OCI-LY3 (cell line): ENCODE measurements at regions not wholly inside any gene's neighbourhood (a gene's known extent, or its start where the extent isn't known, plus 50 kb on each side); places are given as distances from the start of the nearest gene placed in this dataset.

Experiments used
- H2AFZ ChIP-seq: fragments of 200-600, 300-600 bp; shearing (Covaris generic); 2 replicates; pipeline ENCODE4 v1.6.0; 2014; ENCODE audit warnings: antibody characterized with exemption, low read depth, low read length
- H3K27ac ChIP-seq: fragments of 200-600, 300-600 bp; sonication (generic); 2 replicates; pipeline ENCODE4 v1.5.1; 2014; ENCODE audit warnings: mild to moderate bottlenecking, low read length, moderate library complexity, mixed read lengths
- H3K27me3 ChIP-seq: fragments of 200-600, 300-600 bp; sonication (generic); 2 replicates; pipeline ENCODE4 v1.6.1; 2014; ENCODE audit warnings: low read depth, low read length, mixed read lengths
- H3K36me3 ChIP-seq: fragments of 200-600, 300-600 bp; sonication (generic); replicated peaks from 2 replicates; pipeline ENCODE3; 2014; ENCODE audit warnings: low read depth, low read length, mixed read lengths
- H3K4me1 ChIP-seq: fragments of 300-600, 200-600 bp; sonication (generic); 2 replicates; pipeline ENCODE4 v1.6.1; 2014; ENCODE audit warnings: low read length, mixed read lengths
- H3K4me2 ChIP-seq: fragments of 200-600, 300-600 bp; sonication (generic); 2 replicates; pipeline ENCODE4 v1.6.1; 2014; ENCODE audit warnings: low read length, mixed read lengths
- H3K4me3 ChIP-seq: fragments of 300-600, 200-600 bp; sonication (generic); 2 replicates; pipeline ENCODE4 v1.5.1; 2014; ENCODE audit warnings: antibody characterized with exemption, mild to moderate bottlenecking, low read length, moderate library complexity
- H3K79me2 ChIP-seq: fragments of 300-600, 200-600 bp; shearing (Covaris generic); 2 replicates; pipeline ENCODE4 v1.6.1; 2014; ENCODE audit warnings: mild to moderate bottlenecking, low read length, mixed read lengths
- H3K9ac ChIP-seq: fragments of 300-600, 200-600 bp; shearing (Covaris generic); 2 replicates; pipeline ENCODE4 v1.6.0; 2014; ENCODE audit warnings: mild to moderate bottlenecking, low read length, moderate library complexity
- H3K9me3 ChIP-seq: fragments of 200-600, 300-600 bp; shearing (Covaris generic); 2 replicates; pipeline ENCODE4 v1.6.1; 2014; ENCODE audit warnings: low read length, mixed read lengths; ENCODE audit not compliant: insufficient read depth
- H4K20me1 ChIP-seq: fragments of 200-600, 300-600 bp; sonication (generic); 2 replicates; pipeline ENCODE4 v1.6.1; 2016; ENCODE audit warnings: low read length, mixed read lengths; ENCODE audit not compliant: insufficient read depth
- CTCF ChIP-seq: fragments of 200-600, 300-600 bp; sonication (generic); IDR thresholded peaks from 2 replicates; pipeline ENCODE4 v1.5.1; 2014; ENCODE audit warnings: antibody characterized with exemption, low read length, low read depth
- EZH2phosphoT487 ChIP-seq: fragments of 200-600 bp; shearing (Covaris generic); IDR thresholded peaks from 2 replicates; pipeline ENCODE4 v1.6.1; 2018; ENCODE audit warnings: antibody characterized with exemption, mixed run types, low read depth

GRCh38 chr6:21537637-21538036, 55.9 kb upstream of the SOX4 start:
- Histone ChIP-seq H3K9me3 (no peaks in the 10 kb centered on the region), H3K4me1 (no peaks in the 10 kb centered on the region), H3K36me3 (no peaks in the 10 kb centered on the region), H3K27ac (no peak overlapping the region), H3K4me2 (no peak overlapping the region), H3K79me2 (no peaks in the 10 kb centered on the region), H2AFZ (no peak overlapping the region), H4K20me1 (no peaks in the 10 kb centered on the region), H3K27me3 (no peaks in the 10 kb centered on the region), H3K9ac (no peak overlapping the region), H3K4me3 (no peak overlapping the region)
- TF ChIP-seq EZH2phosphoT487 = no peak
- TF ChIP-seq CTCF = no peak

- Histone ChIP-seq H3K27me3 (no peaks in the 10 kb centered on the region), H3K4me1 (no peaks in the 10 kb centered on the region), H3K4me3 (no peak overlapping the region), H4K20me1 (no peaks in the 10 kb centered on the region), H3K9ac (no peak overlapping the region), H3K27ac (no peak overlapping the region), H3K36me3 (no peaks in the 10 kb centered on the region), H3K9me3 (no peaks in the 10 kb centered on the region), H2AFZ (0 out of 2 replicates have a peak overlapping the region, but pooled peaks have one; percentile 30), H3K79me2 (no peaks in the 10 kb centered on the region), H3K4me2 (no peak overlapping the region)
- TF ChIP-seq EZH2phosphoT487 (no peak), CTCF (no peak)
These were observed 55.3 kb upstream of the SOX4 start for GRCh38 chr6:21538186-21538798.

GRCh38 chr6:21539621-21540100, 53.9 kb upstream of the SOX4 start:
- Histone ChIP-seq H3K27ac (no peak overlapping the region), H3K36me3 (no peaks in the 10 kb centered on the region), H3K4me3 (no peak overlapping the region), H4K20me1 (no peaks in the 10 kb centered on the region), H3K79me2 (no peaks in the 10 kb centered on the region), H3K4me1 (no peaks in the 10 kb centered on the region), H3K27me3 (no peaks in the 10 kb centered on the region), H3K9ac (no peak overlapping the region), H3K4me2 (no peak overlapping the region), H3K9me3 (no peaks in the 10 kb centered on the region), H2AFZ (no peak overlapping the region)
- TF ChIP-seq EZH2phosphoT487 = no peak
- no peak for TF ChIP-seq CTCF
